Frontal cortex (tissue), 3 donors: ENCODE measurements at regions not wholly inside any gene's neighbourhood (a gene's known extent, or its start where the extent isn't known, plus 50 kb on each side); places are given as distances from the start of the nearest gene placed in this dataset.

Source experiments
- DNase-seq, 2 donors: peaks; one replicate each; pipeline ENCODE4 v3.0.0; 2012; ENCODE audit warnings: low spot score in 2 of 2
- FAIRE-seq: peaks from 2 replicates; lab custom pipeline; 2012; peaks lifted over from hg19 to GRCh38; lab: Jason Lieb, UNC
- donor health status: control.
- donor health status: control.
- donor health status: control.

GRCh38 chr14:71597287-71597920 lies 334.8 kb upstream of the RGS6 start:
- FAIRE-seq (no peak), DNase-seq (no peak)

DNA sequence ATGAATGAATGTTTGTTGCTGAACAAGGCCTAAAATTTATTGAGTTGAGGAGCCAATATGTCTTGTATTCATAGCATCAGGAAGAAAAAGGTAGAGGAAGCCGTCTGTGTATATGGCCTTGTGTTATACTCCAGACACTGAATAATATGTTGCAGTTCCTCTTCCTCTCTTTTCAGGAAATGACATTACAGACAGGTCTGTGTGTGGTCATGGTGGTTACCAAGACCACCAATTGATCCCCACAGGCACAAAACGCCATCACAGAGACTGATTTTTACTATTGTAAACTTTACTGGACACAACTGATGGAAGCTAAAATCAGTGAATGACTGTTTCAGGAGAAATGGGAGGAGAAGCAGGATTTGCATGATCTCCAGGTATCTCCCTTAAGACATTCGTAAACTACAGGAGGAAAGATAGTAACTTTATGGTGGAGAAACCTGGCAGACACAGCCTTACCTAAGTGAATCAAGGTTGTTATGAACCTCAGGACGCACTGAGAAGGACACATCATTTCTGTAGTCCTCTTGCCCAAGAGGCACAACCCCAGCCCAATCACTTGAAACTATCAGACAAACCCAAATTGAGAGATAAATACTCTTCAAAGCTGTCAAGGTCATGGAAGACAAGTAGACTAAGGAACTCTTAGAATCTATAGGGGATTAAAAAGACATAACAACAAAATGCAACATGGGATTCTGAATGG lies 334.1 kb upstream of the RGS6 start:
- FAIRE-seq (no peak), DNase-seq (no peak)

DNA sequence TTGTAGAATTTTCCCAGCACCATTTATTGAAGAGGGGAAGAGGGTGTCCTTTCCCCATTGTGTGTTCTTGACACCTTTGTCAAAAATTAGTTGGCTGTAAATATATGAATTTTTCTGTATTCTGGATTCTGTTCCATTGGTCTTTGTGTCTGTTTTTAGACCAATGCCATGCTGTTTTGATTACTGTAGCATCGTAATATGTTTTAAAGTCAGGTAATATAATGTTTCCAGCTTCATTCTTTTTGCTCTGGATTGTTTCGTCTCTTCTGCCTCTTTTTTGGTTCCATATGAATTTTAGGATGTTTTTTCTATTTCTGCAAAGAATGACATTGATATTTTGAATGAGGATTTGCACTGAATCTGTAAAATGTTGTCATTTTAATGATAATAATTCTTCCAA lies 331.9 kb upstream of the RGS6 start:
- FAIRE-seq (no peak), DNase-seq (no peak)

- no peak for DNase-seq
- FAIRE-seq = no peak
Measured at GRCh38 chr14:71602524-71602923, 329.7 kb upstream of the RGS6 start.

DNA sequence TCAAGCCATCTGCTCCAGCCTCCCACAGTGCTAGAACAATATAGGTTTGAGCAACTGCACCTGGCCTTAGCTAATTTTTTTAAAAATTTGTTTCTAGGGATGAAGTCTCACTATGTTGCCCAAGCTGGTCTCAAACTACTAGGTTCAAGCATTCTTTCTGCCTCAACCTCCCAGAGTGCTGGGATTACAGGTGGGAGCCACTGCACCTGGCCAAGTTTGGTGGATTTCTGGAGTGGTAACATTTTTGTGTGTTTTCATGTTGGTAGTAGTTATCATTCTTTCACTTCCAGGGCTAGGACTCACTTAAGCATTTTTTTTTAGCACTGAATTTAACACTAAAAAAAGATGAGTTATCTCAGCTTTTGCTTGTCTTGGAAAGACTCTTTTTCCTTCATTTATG lies 328.0 kb upstream of the RGS6 start:
- DNase-seq = no peak
- no peak for FAIRE-seq

- no peak for DNase-seq
- no peak for FAIRE-seq
Measured at GRCh38 chr14:71606064-71606463, 326.2 kb upstream of the RGS6 start.

DNA sequence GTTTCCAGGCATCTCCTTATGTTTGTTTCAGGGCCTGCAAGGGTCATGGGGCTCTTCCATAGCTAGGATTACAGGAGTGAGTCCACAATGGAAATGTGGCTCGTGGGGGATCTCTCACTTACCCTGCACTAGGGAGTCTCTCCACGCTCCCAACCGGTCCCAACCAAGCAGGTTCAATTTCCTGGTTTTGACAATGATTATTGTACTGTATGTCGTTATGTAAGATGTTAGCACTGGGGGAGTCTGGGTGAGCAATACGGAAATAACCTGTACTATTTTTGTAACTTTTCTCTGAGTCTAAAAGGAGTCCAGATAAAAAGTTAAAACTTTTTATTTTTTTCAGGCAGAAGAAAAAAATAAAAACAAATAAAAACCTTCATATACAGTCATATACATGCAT lies 325.7 kb upstream of the RGS6 start:
- no peak for DNase-seq
- FAIRE-seq = no peak

- FAIRE-seq (no peak), DNase-seq (no peak)
Measured at GRCh38 chr14:71607056-71607455, 325.2 kb upstream of the RGS6 start.

DNA sequence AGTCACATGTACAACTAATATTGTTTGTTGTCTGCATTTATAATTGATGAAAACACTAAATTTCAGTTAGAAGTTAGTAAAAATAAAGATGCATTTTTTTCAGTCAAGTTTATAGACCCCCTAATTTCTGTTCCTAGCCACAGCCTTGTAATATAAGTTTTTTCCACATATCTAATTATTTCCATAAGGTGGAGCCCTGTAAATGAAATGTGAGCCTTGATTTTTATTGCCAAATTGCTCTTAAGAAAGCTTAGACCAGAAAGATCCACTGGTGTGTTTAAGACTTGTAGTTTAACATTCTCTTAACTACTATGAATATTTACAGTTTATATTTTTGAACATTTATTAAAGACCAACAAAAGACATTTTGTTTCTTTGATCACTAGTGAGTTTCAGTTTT lies 322.1 kb upstream of the RGS6 start:
- FAIRE-seq (peak; percentile 49), DNase-seq (no peak)

DNA sequence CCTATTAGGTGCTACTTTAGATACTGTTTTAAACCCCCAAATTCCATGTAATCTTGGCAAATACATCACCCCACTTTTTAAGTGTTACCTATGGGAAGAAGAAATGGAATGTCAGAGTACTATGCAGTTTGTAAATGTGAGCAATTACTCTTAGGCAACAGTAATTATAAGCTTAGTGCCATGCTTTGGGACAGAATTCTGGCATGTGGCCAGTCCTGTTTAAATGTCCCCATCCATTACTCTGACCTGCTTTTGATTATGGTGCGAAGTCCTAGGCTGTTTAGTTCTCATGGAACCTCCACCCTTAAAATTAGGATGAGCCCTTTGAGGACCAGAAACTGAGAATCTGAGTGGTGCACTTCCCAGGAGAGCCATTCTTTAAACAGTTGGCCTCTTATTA lies 321.4 kb upstream of the RGS6 start:
- no peak for FAIRE-seq
- no peak for DNase-seq

DNA sequence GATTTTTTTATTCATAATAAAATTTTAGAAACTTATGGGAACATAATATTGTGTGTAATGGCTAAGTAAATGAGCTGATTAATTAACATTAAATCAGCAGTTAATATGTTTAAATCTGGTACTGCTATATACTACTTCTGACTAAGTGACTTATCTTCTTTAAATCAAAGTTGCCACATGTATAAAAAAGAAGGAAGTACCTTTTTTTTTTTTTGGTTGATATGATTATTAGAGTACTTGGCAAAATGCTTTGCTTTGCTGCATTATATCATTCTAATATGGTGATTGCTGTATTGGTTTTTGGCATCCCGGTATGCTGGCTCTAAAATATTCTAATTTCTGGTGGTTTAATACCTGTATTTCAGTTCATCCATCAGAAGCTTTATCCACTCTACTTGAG lies 319.1 kb upstream of the RGS6 start:
- DNase-seq (no peak), FAIRE-seq (peak; percentile 64)

GRCh38 chr14:71616013-71616412 lies 316.2 kb upstream of the RGS6 start:
- FAIRE-seq (no peak), DNase-seq (no peak)

- DNase-seq (no peak), FAIRE-seq (no peak)
Measured at GRCh38 chr14:71618047-71618446, 314.2 kb upstream of the RGS6 start.

GRCh38 chr14:71618716-71619115 lies 313.5 kb upstream of the RGS6 start:
- no peak for DNase-seq
- no peak for FAIRE-seq

GRCh38 chr14:71619472-71619871 lies 312.8 kb upstream of the RGS6 start:
- DNase-seq (no peak), FAIRE-seq (no peak)

GRCh38 chr14:71620401-71620800 lies 311.8 kb upstream of the RGS6 start:
- DNase-seq = no peak
- FAIRE-seq = no peak

DNA sequence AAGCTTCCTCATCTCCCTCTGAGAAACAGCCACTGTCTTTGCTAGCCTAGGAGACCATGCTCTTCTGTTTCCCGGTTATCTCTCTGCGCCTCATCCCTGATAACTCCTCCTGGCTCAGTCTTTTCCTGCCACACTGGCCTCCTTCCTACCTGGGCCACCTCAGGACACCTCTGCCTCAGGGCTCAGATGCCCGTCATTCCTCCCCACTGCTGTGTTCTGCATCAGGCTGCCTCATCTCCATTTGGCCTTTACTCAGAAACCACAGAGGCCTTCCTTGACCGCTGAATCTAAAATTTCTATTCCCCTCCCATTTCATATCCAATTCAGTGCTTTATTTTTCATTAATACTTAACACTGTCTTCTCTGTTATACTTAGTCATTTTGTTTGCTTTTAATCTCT lies 311.0 kb upstream of the RGS6 start:
- DNase-seq = no peak

DNA sequence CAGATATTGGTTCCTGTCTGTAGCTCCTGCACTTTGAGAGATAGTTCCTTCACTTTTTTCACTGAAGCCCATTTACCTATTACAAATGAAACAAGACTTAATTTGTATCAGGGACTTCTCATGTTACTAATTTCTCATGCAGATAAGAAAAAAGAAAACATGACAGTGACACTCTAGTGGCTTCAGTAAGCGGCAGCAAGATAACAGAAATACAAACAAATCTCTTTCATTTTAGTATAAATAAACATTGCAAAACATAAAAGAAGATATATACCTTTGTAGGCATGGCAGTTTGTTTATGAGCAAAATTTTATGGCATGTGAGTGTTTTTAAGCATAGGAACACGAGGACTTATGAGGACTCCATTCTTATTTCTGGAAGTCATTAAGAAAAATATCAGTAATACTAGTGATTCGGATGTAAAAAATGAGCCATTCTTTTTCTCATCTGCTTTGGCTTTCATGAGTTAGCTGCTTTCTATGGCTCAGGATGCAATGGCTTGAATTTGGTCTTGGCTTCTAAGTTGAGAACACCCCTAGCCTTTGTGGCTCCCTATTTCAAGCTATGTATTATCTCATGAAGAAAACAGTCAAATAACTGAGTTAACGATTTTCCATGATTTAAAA lies 310.1 kb upstream of the RGS6 start:
- FAIRE-seq = no peak
- no peak for DNase-seq

More for the DNA sequence above, 311.0 kb upstream of the RGS6 start:
- FAIRE-seq = no peak

GRCh38 chr14:71623939-71624338 lies 308.3 kb upstream of the RGS6 start:
- no peak for DNase-seq
- FAIRE-seq = no peak

- no peak for DNase-seq
Measured at GRCh38 chr14:71625175-71625574, 307.1 kb upstream of the RGS6 start.

DNA sequence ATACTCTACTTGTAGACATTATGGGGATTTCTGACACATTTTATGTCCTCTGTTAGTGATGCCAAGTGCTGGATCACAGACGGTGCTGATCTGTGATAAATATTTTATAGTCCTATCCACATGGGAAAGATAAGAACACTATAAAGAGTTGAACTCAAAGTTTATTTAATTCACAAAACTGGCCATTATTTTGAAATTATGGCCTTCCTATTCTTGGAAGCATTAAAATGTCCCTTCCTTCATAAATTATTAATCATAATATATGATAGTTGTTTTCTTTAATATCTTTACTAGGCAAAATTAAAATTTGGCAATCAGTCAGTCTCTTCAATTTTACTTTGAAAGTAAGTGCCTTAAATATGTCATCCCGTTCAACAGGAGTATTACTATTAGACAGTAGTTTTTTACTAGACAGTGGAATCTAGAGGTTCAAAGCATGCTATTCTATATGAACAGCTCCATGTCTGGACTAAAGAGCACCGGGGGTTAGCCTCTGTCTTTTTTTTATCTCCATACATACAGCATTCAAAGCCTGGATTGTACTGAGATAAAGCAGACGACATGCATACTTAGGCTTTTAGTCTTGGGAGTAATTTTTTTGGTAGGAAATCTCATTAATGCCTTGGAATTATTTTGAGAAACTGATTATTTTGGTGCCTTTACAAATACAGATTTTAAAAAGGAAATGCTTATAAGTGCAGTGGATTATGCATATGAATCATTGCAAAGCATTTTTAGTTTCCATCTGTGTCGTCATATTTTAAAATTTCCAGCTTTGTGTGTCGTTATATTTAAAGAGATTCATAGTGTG lies 306.1 kb upstream of the RGS6 start:
- no peak for FAIRE-seq

More at GRCh38 chr14:71625175-71625574, 307.1 kb upstream of the RGS6 start:
- FAIRE-seq = no peak

More for the DNA sequence above, 306.1 kb upstream of the RGS6 start:
- DNase-seq = no peak
